GM18873 (cell line): ENCODE measurements at regions not wholly inside any gene's neighbourhood (a gene's known extent, or its start where the extent isn't known, plus 50 kb on each side); places are given as distances from the start of the nearest gene placed in this dataset.

ENCODE experiments used
- ATAC-seq: cut with Tn5 transposase; IDR thresholded peaks from one replicate; pipeline ENCODE4 v1.9.1; 2021; ENCODE audit warnings: mild to moderate bottlenecking, moderate library complexity, moderate number of reproducible peaks; ENCODE audit not compliant: unreplicated experiment, low FRiP score

GRCh38 chr9:7961076-7961475, 161.5 kb upstream of the DMAC1 start:
- ATAC-seq, result no peak

- ATAC-seq, result no peak
These were observed 160.9 kb upstream of the DMAC1 start for GRCh38 chr9:7960320-7961050.

- ATAC-seq, result no peak
These were observed 158.2 kb upstream of the DMAC1 start for GRCh38 chr9:7957803-7958202.

GRCh38 chr9:7947577-7947976, 148.0 kb upstream of the DMAC1 start:
- no peak for ATAC-seq

- ATAC-seq, result no peak
These were observed 146.9 kb upstream of the DMAC1 start for GRCh38 chr9:7946458-7946857.

- no peak for ATAC-seq
These were observed 145.0 kb upstream of the DMAC1 start for GRCh38 chr9:7944572-7944971.

GRCh38 chr9:7937761-7938491, 138.3 kb upstream of the DMAC1 start:
- no peak for ATAC-seq

GRCh38 chr9:7936996-7937395, 137.4 kb upstream of the DMAC1 start:
- no peak for ATAC-seq

- ATAC-seq, result no peak
These were observed 136.6 kb upstream of the DMAC1 start for GRCh38 chr9:7936163-7936562.

GRCh38 chr9:7935681-7936080, 136.1 kb upstream of the DMAC1 start:
- ATAC-seq, result no peak

GRCh38 chr9:7932767-7933166, 133.2 kb upstream of the DMAC1 start:
- no peak for ATAC-seq

- no peak for ATAC-seq
These were observed 131.0 kb upstream of the DMAC1 start for GRCh38 chr9:7930613-7931012.

GRCh38 chr9:7921545-7922197, 122.1 kb upstream of the DMAC1 start:
- no peak for ATAC-seq

GRCh38 chr9:7912037-7912535, 112.5 kb upstream of the DMAC1 start:
- ATAC-seq, result no peak

- ATAC-seq, result no peak
These were observed 110.9 kb upstream of the DMAC1 start for GRCh38 chr9:7910426-7911020.

- no peak for ATAC-seq
These were observed 110.0 kb upstream of the DMAC1 start for GRCh38 chr9:7909537-7909936.

GRCh38 chr9:7907551-7908337, 108.2 kb upstream of the DMAC1 start:
- ATAC-seq, result no peak

GRCh38 chr9:7906783-7907550, 107.4 kb upstream of the DMAC1 start:
- no peak for ATAC-seq

- no peak for ATAC-seq
These were observed 102.0 kb upstream of the DMAC1 start for GRCh38 chr9:7901621-7902020.
